Parathyroid adenoma (tissue), 2 donors: ENCODE measurements at regions not wholly inside any gene's neighbourhood (a gene's known extent, or its start where the extent isn't known, plus 50 kb on each side); places are given as distances from the start of the nearest gene placed in this dataset.
"Not testable (repeated sequence)": the region's sequence is repeated elsewhere in the genome, so short reads cannot be mapped to it uniquely, and the experiment has no call there.

Source experiments
- H2AFZ ChIP-seq: fragments of 300-600 bp; sonication (generic); one replicate; pipeline ENCODE4 v1.7.0; 2017; ENCODE audit warnings: antibody characterized with exemption, mild to moderate bottlenecking
- H3K27ac ChIP-seq: fragments of 300-600 bp; sonication (generic); one replicate; pipeline ENCODE4 v1.7.0; 2017
- H3K27me3 ChIP-seq: fragments of 300-600 bp; sonication (generic); one replicate; pipeline ENCODE4 v1.7.0; 2017; ENCODE audit warnings: low read length; ENCODE audit not compliant: control insufficient read depth, insufficient read depth
- H3K36me3 ChIP-seq: fragments of 300-600 bp; sonication (generic); one replicate; pipeline ENCODE4 v1.7.0; 2017; ENCODE audit warnings: low read length; ENCODE audit not compliant: control insufficient read depth, insufficient read depth
- H3K4me1 ChIP-seq: fragments of 300-600 bp; sonication (generic); one replicate; pipeline ENCODE4 v1.7.0; 2017; ENCODE audit warnings: control low read depth
- H3K4me2 ChIP-seq: fragments of 300-600 bp; sonication (generic); one replicate; pipeline ENCODE4 v1.7.0; 2017; ENCODE audit warnings: low read length
- H3K4me3 ChIP-seq: fragments of 300-600 bp; sonication (generic); one replicate; pipeline ENCODE4 v1.7.0; 2017; ENCODE audit warnings: low read depth, low read length
- H3K79me2 ChIP-seq: fragments of 300-600 bp; sonication (generic); one replicate; pipeline ENCODE4 v1.7.0; 2017; ENCODE audit warnings: control low read depth
- H3K9ac ChIP-seq: fragments of 300-600 bp; sonication (generic); one replicate; pipeline ENCODE4 v1.7.0; 2017; ENCODE audit warnings: mild to moderate bottlenecking
- H3K9me3 ChIP-seq: fragments of 300-600 bp; sonication (generic); one replicate; pipeline ENCODE4 v1.7.0; 2017; ENCODE audit warnings: low read length; ENCODE audit not compliant: control insufficient read depth
- TF ChIP-seq, protein P1 (sequence below): fragments of 300-600 bp; sonication (generic); IDR thresholded peaks from one replicate; pipeline ENCODE4 v1.7.0; 2017; ENCODE audit warnings: antibody characterized with exemption, mild to moderate bottlenecking
- donor health status: primary hyperparathyroidism.

DNA sequence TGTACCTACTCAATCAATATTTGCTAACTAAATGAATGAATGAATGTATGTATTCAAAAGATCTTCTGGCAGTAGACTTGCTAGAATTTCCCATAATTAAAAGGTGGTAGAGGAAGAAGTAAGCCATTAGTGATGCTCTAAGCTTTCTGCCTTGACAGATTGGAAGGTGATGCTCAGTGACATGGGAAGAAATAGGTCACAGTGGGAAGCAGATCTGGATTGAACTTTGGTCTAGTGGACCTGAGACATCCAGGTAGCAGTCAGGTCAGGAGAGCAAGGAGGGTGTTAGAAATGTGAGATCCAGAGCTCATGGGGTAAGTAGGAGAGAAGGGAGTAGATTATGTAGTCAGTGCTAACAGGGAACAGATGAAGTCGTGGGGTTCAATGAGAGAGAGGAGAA is 106.4 kb downstream of the SNX5 start:
- no peak overlapping the region for H3K9ac ChIP-seq
- no peaks in the 10 kb centered on the region for H3K27me3 ChIP-seq
- no peaks in the 10 kb centered on the region for H3K36me3 ChIP-seq
- H3K4me1 ChIP-seq: peaks cover 13% of the 10 kb centered on the region
- H2AFZ ChIP-seq: no peak overlapping the region
- TF ChIP-seq, protein P1, sequence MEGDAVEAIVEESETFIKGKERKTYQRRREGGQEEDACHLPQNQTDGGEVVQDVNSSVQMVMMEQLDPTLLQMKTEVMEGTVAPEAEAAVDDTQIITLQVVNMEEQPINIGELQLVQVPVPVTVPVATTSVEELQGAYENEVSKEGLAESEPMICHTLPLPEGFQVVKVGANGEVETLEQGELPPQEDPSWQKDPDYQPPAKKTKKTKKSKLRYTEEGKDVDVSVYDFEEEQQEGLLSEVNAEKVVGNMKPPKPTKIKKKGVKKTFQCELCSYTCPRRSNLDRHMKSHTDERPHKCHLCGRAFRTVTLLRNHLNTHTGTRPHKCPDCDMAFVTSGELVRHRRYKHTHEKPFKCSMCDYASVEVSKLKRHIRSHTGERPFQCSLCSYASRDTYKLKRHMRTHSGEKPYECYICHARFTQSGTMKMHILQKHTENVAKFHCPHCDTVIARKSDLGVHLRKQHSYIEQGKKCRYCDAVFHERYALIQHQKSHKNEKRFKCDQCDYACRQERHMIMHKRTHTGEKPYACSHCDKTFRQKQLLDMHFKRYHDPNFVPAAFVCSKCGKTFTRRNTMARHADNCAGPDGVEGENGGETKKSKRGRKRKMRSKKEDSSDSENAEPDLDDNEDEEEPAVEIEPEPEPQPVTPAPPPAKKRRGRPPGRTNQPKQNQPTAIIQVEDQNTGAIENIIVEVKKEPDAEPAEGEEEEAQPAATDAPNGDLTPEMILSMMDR: no peak
- H3K9me3 ChIP-seq: no peaks in the 10 kb centered on the region
- no peak overlapping the region for H3K27ac ChIP-seq
- H3K79me2 ChIP-seq: no peaks in the 10 kb centered on the region
- no peak overlapping the region for H3K4me3 ChIP-seq
- H3K4me2 ChIP-seq: no peak overlapping the region

DNA sequence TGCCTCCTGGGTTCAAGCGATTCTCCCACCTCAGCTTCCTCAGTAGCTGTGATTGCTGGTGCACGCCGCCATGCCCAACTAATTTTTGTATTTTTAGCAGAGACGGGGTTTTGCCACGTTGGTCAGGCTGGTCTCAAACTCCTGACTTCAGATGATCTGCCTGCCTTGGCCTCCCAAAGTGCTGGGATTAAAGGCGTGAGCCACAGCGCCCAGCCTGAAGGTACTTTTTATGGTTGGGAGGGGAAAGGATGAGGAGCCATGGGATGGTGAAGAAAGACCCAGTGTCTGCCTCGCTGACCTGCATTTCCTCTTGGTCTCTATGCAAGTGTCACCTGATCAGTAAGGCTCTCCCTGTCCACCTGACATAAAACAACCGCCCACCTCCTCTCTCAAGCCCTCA is 107.0 kb downstream of the SNX5 start:
- not testable (repeated sequence) for H3K4me3 ChIP-seq, H3K27ac ChIP-seq, H3K27me3 ChIP-seq, H3K9ac ChIP-seq, H3K79me2 ChIP-seq, H3K36me3 ChIP-seq, H2AFZ ChIP-seq, H3K4me2 ChIP-seq, H3K9me3 ChIP-seq
- H3K4me1 ChIP-seq: peaks cover 13% of the 10 kb centered on the region

DNA sequence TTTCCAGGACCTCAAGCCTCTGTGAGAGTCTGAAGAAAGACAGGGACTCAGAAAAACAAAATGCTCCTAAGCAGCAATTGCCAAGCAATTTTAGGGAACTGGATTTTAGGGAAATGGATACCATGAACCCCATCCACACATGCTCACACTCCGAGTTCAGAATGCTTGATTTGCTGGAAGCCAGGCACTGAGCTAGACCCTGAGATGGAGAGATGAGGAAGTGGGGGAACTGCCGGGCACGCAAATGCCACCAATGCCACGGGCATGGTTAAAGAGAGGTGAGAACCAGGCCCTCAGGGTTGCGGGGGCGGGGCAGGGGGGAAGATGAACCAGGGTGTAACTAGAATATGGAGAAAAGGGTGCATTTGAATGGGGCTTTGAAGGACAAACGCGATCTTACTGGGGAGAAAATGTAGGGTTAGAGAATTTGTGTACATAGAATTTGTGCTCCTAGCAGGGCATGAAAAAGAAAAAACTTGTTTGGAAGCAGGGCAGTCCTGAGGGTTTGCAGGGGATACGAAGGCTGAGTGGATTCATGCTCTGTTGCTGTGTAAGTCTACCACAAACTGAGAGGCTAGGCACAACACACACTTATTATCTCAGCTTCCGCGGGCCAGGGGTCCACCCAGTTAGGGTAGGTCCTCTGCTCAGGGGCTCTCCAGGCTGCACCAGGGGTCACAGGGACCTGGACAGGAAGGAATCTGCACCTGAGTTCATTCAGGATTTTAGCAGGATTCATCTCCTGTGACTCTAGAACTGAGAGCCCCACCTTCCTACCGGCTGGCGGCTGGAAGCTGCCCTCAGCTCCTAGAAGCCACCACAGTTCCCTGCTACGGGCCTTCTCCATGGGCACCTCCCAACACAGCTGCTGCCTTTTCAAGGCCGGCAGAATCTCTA is 108.0 kb downstream of the SNX5 start:
- Histone ChIP-seq H3K27ac (no peak overlapping the region), H3K4me1 (peaks cover 13% of the 10 kb centered on the region)

DNA sequence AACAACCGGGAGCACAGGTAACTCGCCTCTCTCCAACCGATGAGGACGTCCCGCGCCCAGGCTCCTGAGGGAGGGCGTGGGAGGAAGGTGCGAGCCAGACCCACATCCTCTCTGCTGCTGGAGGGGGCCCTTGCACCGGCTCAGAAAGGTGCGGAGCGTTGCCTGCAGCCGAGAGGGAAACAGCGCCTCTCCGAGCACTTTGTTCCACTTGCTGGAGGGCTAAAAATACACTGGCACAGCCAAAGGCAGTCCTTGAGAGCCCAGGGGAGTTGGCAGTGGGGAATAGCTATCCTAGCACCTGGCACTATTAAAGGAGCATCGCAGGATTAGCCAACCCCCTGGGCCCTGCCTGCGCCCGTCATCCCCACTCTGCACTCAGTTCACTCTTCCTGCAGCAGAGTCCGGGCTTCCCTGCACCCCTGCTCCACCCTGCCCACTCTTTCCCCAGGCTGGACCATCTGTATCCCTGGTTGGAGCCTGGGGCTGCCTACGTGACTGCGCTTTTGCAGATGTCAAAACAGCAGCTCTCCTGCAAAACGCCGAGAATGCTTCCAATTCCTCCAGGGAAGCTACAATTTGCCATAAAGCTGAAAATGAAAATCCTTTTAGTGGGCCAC is 108.9 kb downstream of the SNX5 start:
- H2AFZ ChIP-seq: peak overlapping the region; percentile 45
- TF ChIP-seq, protein P1: peak; percentile 16
- no peak overlapping the region for H3K4me2 ChIP-seq
- H3K36me3 ChIP-seq: no peaks in the 10 kb centered on the region
- H3K79me2 ChIP-seq: no peaks in the 10 kb centered on the region
- H3K9me3 ChIP-seq: no peaks in the 10 kb centered on the region
- no peak overlapping the region for H3K27ac ChIP-seq
- H3K4me1 ChIP-seq: peaks cover 13% of the 10 kb centered on the region
- H3K27me3 ChIP-seq: no peaks in the 10 kb centered on the region
- H3K9ac ChIP-seq: no peak overlapping the region
- no peak overlapping the region for H3K4me3 ChIP-seq

More for the DNA sequence above, 108.0 kb downstream of the SNX5 start:
- H3K79me2 ChIP-seq: no peaks in the 10 kb centered on the region
- H3K36me3 ChIP-seq: no peaks in the 10 kb centered on the region
- H3K27me3 ChIP-seq: no peaks in the 10 kb centered on the region
- peak overlapping the region; percentile 45 for H2AFZ ChIP-seq
- no peak overlapping the region for H3K4me3 ChIP-seq
- H3K9me3 ChIP-seq: no peaks in the 10 kb centered on the region
- no peak overlapping the region for H3K9ac ChIP-seq
- no peak overlapping the region for H3K4me2 ChIP-seq
- TF ChIP-seq, protein P1: no peak

DNA sequence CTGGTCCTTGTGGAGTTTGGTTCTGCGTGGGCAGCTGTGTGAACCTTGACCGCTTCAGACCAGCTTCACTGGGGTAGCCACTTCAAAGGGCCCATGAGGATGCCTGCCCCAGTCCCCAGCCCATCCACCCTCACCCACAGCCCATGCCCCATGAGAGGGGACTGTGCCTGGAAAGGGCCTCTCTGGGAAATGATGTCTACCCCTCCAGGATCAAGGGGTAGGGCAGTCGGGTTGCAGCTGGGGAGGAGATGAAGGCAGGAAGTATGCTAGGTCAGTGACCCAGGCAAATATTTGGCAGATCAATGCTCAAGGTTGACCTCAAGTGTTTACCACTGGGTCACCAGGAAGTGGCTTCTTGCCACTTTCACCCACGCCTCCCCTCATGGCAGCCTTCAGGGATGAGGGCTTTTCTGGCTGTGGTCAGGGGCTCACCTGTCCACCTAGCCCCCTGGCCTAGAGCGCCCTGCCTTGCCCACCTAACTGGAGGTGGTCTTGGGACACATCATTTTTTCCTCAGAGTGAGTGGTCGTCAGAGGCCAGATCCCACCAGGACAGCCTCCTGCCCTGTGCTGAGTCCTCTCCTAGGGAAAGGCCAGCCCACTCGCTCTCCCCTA is 109.5 kb downstream of the SNX5 start:
- no peak overlapping the region for H3K9ac ChIP-seq
- TF ChIP-seq, protein P1: no peak

More for the DNA sequence above, 109.5 kb downstream of the SNX5 start:
- Histone ChIP-seq H2AFZ (peak overlapping the region; percentile 45), H3K79me2 (no peaks in the 10 kb centered on the region), H3K27ac (no peak overlapping the region), H3K4me1 (peaks cover 12% of the 10 kb centered on the region), H3K9me3 (no peaks in the 10 kb centered on the region), H3K36me3 (no peaks in the 10 kb centered on the region), H3K27me3 (no peaks in the 10 kb centered on the region), H3K4me2 (no peak overlapping the region), H3K4me3 (no peak overlapping the region)
